Caco-2 (cell line): ENCODE measurements at regions not wholly inside any gene's neighbourhood (a gene's known extent, or its start where the extent isn't known, plus 50 kb on each side); places are given as distances from the start of the nearest gene placed in this dataset.

Source experiments
- BruUV-seq: library from RNA; stranded (reverse); fragments of 400-500 nt; replicated peaks from 2 replicates; lab custom pipeline; 2021; lab: Mats Ljungman, UMichigan
- CTCF ChIA-PET: fragments of 300-600 bp; sonication (Branson Sonifier 250); formaldehyde crosslinking; loops from one replicate; lab custom pipeline; 2022; ENCODE audit warnings: antibody characterized with exemption; lab: Charles Lee
- POLR2A ChIA-PET: fragments of 300-600 bp; sonication (Branson Sonifier 250); formaldehyde crosslinking; loops from one replicate; lab custom pipeline; 2022; ENCODE audit warnings: antibody characterized with exemption; lab: Charles Lee
- DNase-seq, 2 experiments: peaks; one replicate each; pipeline versions ENCODE4 v3.0.0 to v3.0.0-alpha.2; 2020 to 2022
- H3K27me3 ChIP-seq: replicated peaks from 2 replicates; pipeline ENCODE4 v1.6.0; 2011; ENCODE audit warnings: low read length; ENCODE audit not compliant: control insufficient read depth, insufficient read depth
- H3K36me3 ChIP-seq: 2 replicates; pipeline ENCODE4 v1.5.1; 2011; ENCODE audit warnings: low read length; ENCODE audit not compliant: control insufficient read depth, insufficient read depth
- H3K4me1 ChIP-seq: fragments of 250-450 bp; sonication (Bioruptor Pico); 2 replicates; pipeline ENCODE4 v1.5.1; 2020; ENCODE audit warnings: mild to moderate bottlenecking
- H3K4me3 ChIP-seq: 2 replicates; pipeline ENCODE4 v1.5.1; 2011; ENCODE audit warnings: low read depth, mild to moderate bottlenecking, control low read depth, low read length
- H3K9me3 ChIP-seq: fragments of 250-450 bp; sonication (Bioruptor Pico); 2 replicates; pipeline ENCODE4 v1.5.1; 2020; ENCODE audit warnings: mild to moderate bottlenecking, moderate library complexity
- H3K27ac Mint-ChIP-seq: one replicate; pipeline ENCODE4 v1.8.0; 2022; ENCODE audit warnings: mixed read lengths; ENCODE audit not compliant: unreplicated experiment
- H3K27me3 Mint-ChIP-seq: one replicate; pipeline ENCODE4 v1.8.0; 2022; ENCODE audit warnings: mixed read lengths; ENCODE audit not compliant: insufficient read depth, unreplicated experiment
- H3K36me3 Mint-ChIP-seq: one replicate; pipeline ENCODE4 v1.8.0; 2022; ENCODE audit warnings: mild to moderate bottlenecking, mixed read lengths; ENCODE audit not compliant: insufficient read depth, unreplicated experiment
- H3K4me1 Mint-ChIP-seq: one replicate; pipeline ENCODE4 v1.8.0; 2022; ENCODE audit warnings: low read depth, mixed read lengths; ENCODE audit not compliant: unreplicated experiment
- H3K4me3 Mint-ChIP-seq: one replicate; pipeline ENCODE4 v1.8.0; 2022; ENCODE audit warnings: mild to moderate bottlenecking, moderate library complexity, mixed read lengths; ENCODE audit not compliant: unreplicated experiment
- H3K9me3 Mint-ChIP-seq: one replicate; pipeline ENCODE4 v1.8.0; 2022; ENCODE audit warnings: mixed read lengths; ENCODE audit not compliant: unreplicated experiment
- intact Hi-C: fragments of 100-400 bp; cut with micrococcal nuclease; formaldehyde crosslinking; loops from one replicate; pipeline ENCODE4 v1.10.0; 2022; ENCODE audit not compliant: unreplicated experiment
- TF ChIP-seq, protein P1 (sequence below), 2 experiments: fragments of 200-600 bp in 1 of 2; IDR thresholded peaks; 1 replicate in 1 of 2; 2 replicates in 1 of 2; pipeline versions ENCODE4 v1.5.1 to v1.8.0; 2011 to 2022; ENCODE audit warnings: antibody characterized with exemption in 1 of 2, control low read depth in 1 of 2, inconsistent platforms in 1 of 2, low read depth in 1 of 2, low read length in 1 of 2, mild to moderate bottlenecking in 1 of 2, moderate library complexity in 1 of 2; ENCODE audit not compliant: insufficient read depth in 1 of 2, severe bottlenecking in 1 of 2, unreplicated experiment in 1 of 2

DNA sequence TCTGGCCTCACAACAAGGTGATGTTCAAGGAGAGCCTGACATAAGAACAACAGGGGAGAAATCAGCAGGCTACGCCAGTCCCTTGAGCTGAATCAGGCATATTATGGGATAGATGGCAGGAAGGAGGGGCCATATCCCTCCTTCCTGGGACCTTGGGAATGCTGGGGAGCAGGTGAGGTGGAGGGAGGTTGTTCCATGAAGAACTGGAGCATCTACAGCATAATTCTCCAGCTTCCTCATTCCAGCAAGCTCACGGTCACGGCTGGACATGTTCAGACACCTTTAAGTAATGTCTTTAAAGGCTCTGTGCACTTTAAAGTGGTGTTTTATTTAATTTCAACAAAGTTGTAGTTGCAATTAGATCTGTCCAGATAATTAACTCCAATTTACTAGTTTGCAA is 780.5 kb downstream of the TYW1 start:
- Histone ChIP-seq H3K27me3 (no peaks in the 10 kb centered on the region), H3K4me1 (no peaks in the 10 kb centered on the region), H3K9me3 (no peaks in the 10 kb centered on the region), H3K4me3 (no peak overlapping the region), H3K36me3 (no peaks in the 10 kb centered on the region)
- DNase-seq: no peak
- BruUV-seq: no TSS peak
- Mint-ChIP-seq H3K4me3 (no peak overlapping the region), H3K27ac (no peak overlapping the region), H3K4me1 (no peaks in the 10 kb centered on the region), H3K27me3 (no peaks in the 10 kb centered on the region), H3K9me3 (no peaks in the 10 kb centered on the region), H3K36me3 (no peaks in the 10 kb centered on the region)
- TF ChIP-seq, protein P1, sequence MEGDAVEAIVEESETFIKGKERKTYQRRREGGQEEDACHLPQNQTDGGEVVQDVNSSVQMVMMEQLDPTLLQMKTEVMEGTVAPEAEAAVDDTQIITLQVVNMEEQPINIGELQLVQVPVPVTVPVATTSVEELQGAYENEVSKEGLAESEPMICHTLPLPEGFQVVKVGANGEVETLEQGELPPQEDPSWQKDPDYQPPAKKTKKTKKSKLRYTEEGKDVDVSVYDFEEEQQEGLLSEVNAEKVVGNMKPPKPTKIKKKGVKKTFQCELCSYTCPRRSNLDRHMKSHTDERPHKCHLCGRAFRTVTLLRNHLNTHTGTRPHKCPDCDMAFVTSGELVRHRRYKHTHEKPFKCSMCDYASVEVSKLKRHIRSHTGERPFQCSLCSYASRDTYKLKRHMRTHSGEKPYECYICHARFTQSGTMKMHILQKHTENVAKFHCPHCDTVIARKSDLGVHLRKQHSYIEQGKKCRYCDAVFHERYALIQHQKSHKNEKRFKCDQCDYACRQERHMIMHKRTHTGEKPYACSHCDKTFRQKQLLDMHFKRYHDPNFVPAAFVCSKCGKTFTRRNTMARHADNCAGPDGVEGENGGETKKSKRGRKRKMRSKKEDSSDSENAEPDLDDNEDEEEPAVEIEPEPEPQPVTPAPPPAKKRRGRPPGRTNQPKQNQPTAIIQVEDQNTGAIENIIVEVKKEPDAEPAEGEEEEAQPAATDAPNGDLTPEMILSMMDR (IDR thresholded peaks at IDR 0.05; ENCODE audit: insufficient read depth in 1 of 2, low read depth in 1 of 2, low read length in 1 of 2, severe bottlenecking in 1 of 2, unreplicated experiment in 1 of 2): no peak
- POLR2A ChIA-PET: no interaction called here
- CTCF ChIA-PET: no interaction called here
- intact Hi-C loops: no loop called here

DNA sequence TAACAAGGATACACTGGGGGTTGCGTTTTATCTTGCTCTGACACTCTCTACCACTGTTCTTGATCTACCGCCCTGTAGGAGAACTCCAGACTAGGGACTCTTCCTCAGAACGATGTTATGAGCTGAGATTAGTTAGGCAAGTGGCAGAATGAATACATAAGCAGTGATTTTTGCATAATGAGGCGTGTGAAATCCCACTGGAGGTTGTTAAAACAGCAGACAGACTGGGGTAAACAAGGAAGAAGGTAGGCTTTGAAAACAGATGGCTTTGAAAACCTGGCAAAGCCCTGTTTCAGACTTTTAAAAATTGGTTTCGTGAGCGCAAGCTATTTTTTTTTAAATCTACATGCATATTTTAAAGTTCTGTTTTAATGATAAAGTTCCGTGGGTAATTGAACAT is 785.2 kb downstream of the TYW1 start:
- H3K4me3 ChIP-seq: no peak overlapping the region
- H3K27me3 ChIP-seq: no peaks in the 10 kb centered on the region
- Mint-ChIP-seq H3K27me3 (no peaks in the 10 kb centered on the region), H3K36me3 (no peaks in the 10 kb centered on the region), H3K9me3 (no peaks in the 10 kb centered on the region), H3K4me1 (no peaks in the 10 kb centered on the region), H3K27ac (no peak overlapping the region), H3K4me3 (no peak overlapping the region)
- H3K4me1 ChIP-seq: no peaks in the 10 kb centered on the region
- intact Hi-C loops: no loop called here
- no TSS peak for BruUV-seq
- TF ChIP-seq, protein P1 (IDR thresholded peaks at IDR 0.05; ENCODE audit: insufficient read depth in 1 of 2, low read depth in 1 of 2, low read length in 1 of 2, severe bottlenecking in 1 of 2, unreplicated experiment in 1 of 2): no peak
- no peaks in the 10 kb centered on the region for H3K36me3 ChIP-seq
- CTCF ChIA-PET: interaction anchor here (0.6 kb wide), 1 partner anchor 228 kb away, joined by 7 read pairs; no protein-coding TSS in a partner anchor
- no peaks in the 10 kb centered on the region for H3K9me3 ChIP-seq
- POLR2A ChIA-PET: no interaction called here
- no peak for DNase-seq

DNA sequence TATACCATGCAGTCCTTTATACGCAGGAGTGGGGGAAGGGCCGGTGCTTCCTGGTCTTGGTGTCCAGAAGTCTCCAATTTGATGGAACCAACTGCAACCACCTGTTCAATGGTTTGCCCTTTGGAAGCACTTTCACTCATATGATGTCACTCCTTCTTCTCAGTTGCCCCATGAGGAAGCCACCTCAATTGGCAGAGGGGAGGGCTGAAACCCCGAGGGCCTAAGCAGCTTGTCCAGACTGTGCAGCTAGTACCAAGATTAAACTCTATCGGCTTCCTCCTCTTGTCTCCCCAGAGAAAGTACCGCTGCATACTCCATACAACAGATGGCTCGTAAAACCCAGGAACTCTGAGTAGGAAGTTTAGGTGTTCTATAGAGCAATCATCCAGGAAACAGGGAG is 789.4 kb downstream of the TYW1 start:
- Histone ChIP-seq H3K4me1 (no peaks in the 10 kb centered on the region), H3K9me3 (no peaks in the 10 kb centered on the region), H3K27me3 (no peaks in the 10 kb centered on the region), H3K36me3 (no peaks in the 10 kb centered on the region), H3K4me3 (no peak overlapping the region)
- H3K9me3 Mint-ChIP-seq: no peaks in the 10 kb centered on the region
- no peak overlapping the region for H3K4me3 Mint-ChIP-seq
- H3K27ac Mint-ChIP-seq: no peak overlapping the region
- H3K36me3 Mint-ChIP-seq: peaks cover 5% of the 10 kb centered on the region
- POLR2A ChIA-PET: no interaction called here
- CTCF ChIA-PET: no interaction called here
- no TSS peak for BruUV-seq
- intact Hi-C loops: no loop called here
- H3K4me1 Mint-ChIP-seq: no peaks in the 10 kb centered on the region
- H3K27me3 Mint-ChIP-seq: peaks cover 5% of the 10 kb centered on the region
- DNase-seq: no peak
- TF ChIP-seq, protein P1 (IDR thresholded peaks at IDR 0.05; ENCODE audit: insufficient read depth in 1 of 2, low read depth in 1 of 2, low read length in 1 of 2, severe bottlenecking in 1 of 2, unreplicated experiment in 1 of 2): no peak
